ENCODE measurements at regions not wholly inside any gene's neighbourhood (a gene's known extent, or its start where the extent isn't known, plus 50 kb on each side); places are given as distances from the start of the nearest gene placed in this dataset.
"Not testable (repeated sequence)": the region's sequence is repeated elsewhere in the genome, so short reads cannot be mapped to it uniquely, and the experiment has no call there.

DNA sequence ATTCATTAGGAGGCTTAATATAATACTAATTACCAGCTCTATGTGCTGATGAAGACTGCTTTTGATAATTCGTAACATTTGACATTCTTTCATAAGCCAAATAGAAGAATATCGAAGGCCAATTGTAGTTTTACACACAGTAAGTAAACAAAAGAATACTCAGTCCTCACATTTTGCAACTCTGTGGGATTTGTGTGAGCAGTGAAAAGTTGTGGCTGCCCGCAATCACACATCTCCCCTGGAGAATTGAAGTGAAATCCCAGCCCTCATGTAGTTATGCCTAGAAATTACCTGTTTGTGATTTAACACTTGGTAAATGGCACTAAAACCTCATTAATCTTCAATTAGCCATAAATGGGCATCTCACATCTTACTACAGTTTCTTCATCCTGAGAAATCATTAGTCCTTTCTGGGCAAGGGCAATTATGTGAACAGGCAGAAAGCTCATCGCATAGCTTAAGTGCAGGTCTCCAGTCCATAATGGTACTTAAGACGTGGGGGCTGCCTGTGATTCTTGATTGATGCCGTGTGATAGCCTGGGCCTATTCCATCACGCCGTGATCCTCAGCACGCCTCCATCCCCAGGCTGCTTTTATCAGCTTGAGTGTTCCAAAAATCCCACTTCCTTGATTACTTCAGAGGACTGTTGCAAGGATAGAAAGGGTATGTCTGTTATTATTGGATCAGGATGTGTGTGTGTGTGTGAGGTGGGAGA lies 97.9 kb upstream of the METTL14 start:
- no peak for DNase-seq (ENCODE audit: low read depth)

DNA sequence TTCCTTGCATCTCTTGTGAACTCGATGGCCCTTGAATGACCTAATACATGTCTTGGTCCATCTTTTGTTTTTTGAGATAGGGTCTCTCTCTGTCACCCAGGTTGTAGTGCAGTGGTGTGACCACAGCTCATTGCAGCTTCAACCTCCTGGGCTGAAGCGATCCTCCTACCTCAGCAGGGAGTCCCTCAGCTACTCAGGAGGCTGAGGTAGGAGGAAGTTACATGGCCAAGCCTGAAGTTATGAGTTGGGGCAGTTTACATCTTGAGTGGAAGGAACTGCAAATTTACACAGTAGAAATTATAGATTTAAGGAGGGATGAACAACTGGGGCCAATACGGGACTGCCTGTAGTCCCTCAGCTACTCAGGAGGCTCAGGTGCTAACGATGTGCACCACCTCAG lies 97.2 kb upstream of the METTL14 start:
- DNase-seq (ENCODE audit: low read depth) = no peak

DNA sequence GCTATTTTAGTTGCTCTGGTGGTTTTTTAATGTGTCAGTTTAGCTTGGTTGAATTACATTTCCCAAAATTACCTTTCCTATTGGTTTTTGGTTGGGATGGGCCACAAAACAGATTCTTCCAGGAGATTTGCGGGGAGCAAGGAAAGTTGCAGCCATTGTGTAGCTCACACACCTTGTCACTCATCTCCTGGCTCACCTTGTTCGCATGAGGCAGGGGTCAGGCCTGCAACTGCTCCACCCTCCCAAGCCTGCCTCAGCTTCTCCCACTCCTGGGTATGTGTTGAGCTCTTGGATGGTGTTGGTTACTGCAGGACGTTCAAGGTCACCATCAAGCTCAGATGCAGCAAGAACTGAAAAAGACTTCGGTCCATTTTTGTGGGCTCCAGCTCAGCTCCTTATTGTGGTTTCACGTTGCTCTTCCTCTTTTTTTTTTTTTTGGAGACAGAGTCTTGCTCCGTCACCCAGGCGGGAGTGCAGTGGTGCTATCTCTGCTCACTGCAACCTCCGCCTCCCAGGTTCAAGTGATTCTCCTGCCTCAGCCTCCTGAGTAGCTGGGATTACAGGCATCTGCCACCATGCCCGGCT lies 95.6 kb upstream of the METTL14 start:
- no peak for DNase-seq (ENCODE audit: low read depth)

DNA sequence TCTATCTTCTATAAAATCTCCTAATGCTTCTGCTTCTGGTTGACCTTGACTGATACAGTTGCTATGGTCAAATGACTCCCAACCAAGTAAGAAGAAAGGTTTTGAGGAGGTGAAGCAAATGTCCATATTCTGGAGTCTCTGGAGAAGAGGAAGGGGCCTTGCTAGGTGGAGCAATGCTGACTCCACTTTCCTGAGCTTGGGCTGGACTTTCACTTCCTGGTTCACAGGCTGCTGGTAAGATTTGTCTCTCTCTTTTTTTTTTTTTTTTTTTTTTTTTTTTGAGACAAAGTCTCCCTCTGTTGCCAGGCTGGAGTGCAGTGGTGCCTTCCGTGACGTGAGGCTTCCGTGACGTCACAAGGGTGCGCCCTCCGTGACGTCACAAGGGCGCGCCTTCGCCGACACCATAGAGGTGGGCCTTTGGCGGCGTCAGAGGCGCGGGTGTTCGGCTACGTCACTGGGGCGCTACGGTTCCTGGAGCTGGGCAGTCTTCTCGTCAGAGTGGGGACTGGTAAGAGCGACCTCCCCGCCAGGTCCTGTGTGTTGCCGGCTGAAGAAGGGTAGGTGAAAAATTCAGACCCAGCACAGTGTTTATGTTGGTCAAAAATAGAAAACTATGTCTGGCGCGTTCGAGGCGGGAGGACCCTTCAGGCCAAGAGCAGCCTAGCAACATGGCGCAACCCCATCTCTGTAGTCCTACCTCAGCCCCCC lies 93.7 kb upstream of the METTL14 start:
- DNase-seq (ENCODE audit: low read depth) = peak; percentile 93

- DNase-seq (ENCODE audit: low read depth) = not testable (repeated sequence)
Measured at GRCh38 chr4:118592289-118592688, 92.9 kb upstream of the METTL14 start.

DNA sequence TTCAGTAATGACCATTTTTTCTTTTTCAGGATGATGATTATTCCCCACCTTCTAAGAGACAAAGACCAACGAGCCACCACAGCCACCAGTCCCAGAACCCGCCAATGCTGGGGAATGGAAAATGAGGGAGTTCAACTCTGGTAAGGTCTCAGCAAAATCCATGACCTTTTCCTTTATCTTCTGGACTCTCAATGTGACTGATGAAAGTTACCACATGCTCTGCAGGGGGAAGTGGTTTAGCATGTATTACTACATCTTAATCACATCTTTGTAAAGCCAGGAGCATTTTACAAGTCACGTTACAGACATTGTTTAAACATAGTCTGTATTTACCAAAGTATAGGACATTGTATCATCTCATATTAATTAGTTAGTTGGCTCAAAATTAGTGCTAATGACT lies 89.3 kb upstream of the METTL14 start:
- DNase-seq (ENCODE audit: low read depth) = not testable (repeated sequence)

DNA sequence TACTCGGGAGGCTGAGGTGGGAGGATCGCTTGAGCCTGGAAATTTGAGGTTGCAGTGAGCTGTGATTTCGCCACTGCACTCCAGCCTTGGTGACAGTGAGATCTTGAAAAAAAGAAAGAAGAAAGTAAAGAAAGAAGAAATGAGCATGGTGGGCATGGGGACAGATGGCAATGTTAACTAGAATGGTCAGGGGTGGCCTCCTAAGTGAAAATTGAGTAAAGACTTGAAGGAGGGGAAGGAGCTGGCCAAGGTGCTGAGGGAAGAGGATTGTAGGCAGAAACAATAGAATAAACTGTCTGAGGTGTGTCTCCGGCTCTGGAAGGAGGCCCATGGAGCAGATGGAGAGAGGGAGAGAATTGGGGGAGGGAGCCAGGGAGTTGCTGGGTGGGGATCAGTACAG lies 60.1 kb upstream of the METTL14 start:
- not testable (repeated sequence) for DNase-seq (ENCODE audit: low read depth)

- DNase-seq (ENCODE audit: low read depth) = not testable (repeated sequence)
Measured at GRCh38 chr4:118629697-118630096, 55.5 kb upstream of the METTL14 start.

- DNase-seq (ENCODE audit: low read depth) = not testable (repeated sequence)
Measured at GRCh38 chr4:118630897-118631296, 54.3 kb upstream of the METTL14 start.

GRCh38 chr4:118631321-118632050 lies 53.7 kb upstream of the METTL14 start:
- DNase-seq (ENCODE audit: low read depth) = not testable (repeated sequence)

- DNase-seq (ENCODE audit: low read depth) = not testable (repeated sequence)
Measured at GRCh38 chr4:118633476-118633875, 51.7 kb upstream of the METTL14 start.

DNA sequence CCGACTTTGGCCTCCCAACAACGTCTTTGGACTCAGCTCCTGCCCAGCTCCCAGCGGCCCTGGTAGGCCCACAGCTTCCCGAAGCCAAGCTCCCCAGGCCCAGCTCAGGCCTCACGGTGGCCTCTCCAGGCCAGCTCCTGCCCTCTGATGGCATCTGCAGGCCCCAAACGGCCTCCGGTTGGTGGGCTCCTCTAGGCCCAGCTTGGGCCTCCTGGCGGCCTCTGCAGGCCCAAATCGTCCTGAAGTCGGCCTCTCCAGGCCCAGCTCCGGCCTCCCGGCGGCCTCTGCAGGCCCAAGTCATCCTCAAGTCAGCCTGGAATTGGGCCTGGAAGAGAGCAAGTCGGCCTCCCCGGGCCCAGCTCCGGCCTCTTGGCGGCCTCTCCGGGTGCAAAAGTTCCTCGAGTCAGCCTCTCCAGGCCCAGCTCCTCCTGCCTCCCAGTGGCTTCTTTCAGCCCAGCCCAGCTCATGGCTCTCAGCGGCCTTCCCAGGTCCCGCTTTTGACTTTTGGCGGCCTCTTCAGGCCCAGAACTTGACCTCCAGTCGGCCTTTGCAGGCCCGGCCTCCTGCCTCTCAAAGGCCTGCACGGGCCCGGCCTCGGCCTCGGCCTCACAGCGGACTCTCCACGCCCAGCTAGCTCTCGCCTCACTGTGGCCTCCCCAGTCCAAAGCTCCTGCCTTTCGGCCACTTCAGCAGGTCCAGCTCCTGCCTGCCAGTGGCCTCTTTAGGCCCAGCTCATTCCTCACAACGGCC lies 50.9 kb upstream of the METTL14 start:
- not testable (repeated sequence) for DNase-seq (ENCODE audit: low read depth)
